AG04449 (cell line): ENCODE measurements at regions not wholly inside any gene's neighbourhood (a gene's known extent, or its start where the extent isn't known, plus 50 kb on each side); places are given as distances from the start of the nearest gene placed in this dataset.

Experiments used
- CTCF ChIA-PET: fragments of 350-600 bp; formaldehyde crosslinking; extraction: SDS; loops from one replicate; lab custom pipeline; 2021; ENCODE audit warnings: antibody characterized with exemption; lab: Yijun Ruan, JAX
- POLR2A ChIA-PET: fragments of 400-600, 350-600 bp; formaldehyde crosslinking; extraction: SDS; loops from one replicate; lab custom pipeline; 2020; ENCODE audit warnings: antibody characterized with exemption, inconsistent platforms; lab: Yijun Ruan, JAX
- DNase-seq: peaks from one replicate; pipeline ENCODE4 v3.0.0-alpha.2; 2010; ENCODE audit warnings: low read depth, low spot score
- H3K4me3 ChIP-seq: 2 replicates; pipeline ENCODE4 v1.5.1; 2011; ENCODE audit warnings: low read depth, mild to moderate bottlenecking, control low read depth, low read length
- CTCF ChIP-seq: IDR thresholded peaks from one replicate; pipeline ENCODE4 v1.5.1; 2011; ENCODE audit warnings: mild to moderate bottlenecking, moderate library complexity, low read length, control low read depth, inconsistent platforms; ENCODE audit not compliant: insufficient read depth; ENCODE audit errors: missing control alignments

GRCh38 chr12:87807086-87807485, 222.1 kb downstream of the C12orf50 start:
- H3K4me3 ChIP-seq: no peak overlapping the region
- no peak for DNase-seq
- CTCF ChIA-PET: no interaction called here
- TF ChIP-seq CTCF: no peak
- POLR2A ChIA-PET: no interaction called here

GRCh38 chr12:87806310-87806709, 222.9 kb downstream of the C12orf50 start:
- CTCF ChIA-PET: no interaction called here
- no peak overlapping the region for H3K4me3 ChIP-seq
- no peak for DNase-seq
- POLR2A ChIA-PET: no interaction called here
- TF ChIP-seq CTCF: no peak

- ChIA-PET POLR2A (no interaction called here), CTCF (interaction anchor here (0.5 kb wide), 1 partner anchor 8 kb away, joined by 4 read pairs; no protein-coding TSS in a partner anchor)
- H3K4me3 ChIP-seq: no peak overlapping the region
- no peak for TF ChIP-seq CTCF
- no peak for DNase-seq
Observed at GRCh38 chr12:87804386-87804785, 224.8 kb downstream of the C12orf50 start.

GRCh38 chr12:87802721-87803011, 226.5 kb downstream of the C12orf50 start:
- CTCF ChIA-PET: no interaction called here
- no peak for DNase-seq
- TF ChIP-seq CTCF: no peak
- POLR2A ChIA-PET: no interaction called here
- H3K4me3 ChIP-seq: no peak overlapping the region

- no peak for TF ChIP-seq CTCF
- H3K4me3 ChIP-seq: no peak overlapping the region
- DNase-seq: no peak
- ChIA-PET POLR2A (no interaction called here), CTCF (interaction anchor here (0.9 kb wide), 1 partner anchor 12 kb away, joined by 3 read pairs; no protein-coding TSS in a partner anchor)
Observed at GRCh38 chr12:87801860-87802720, 227.1 kb downstream of the C12orf50 start.

- ChIA-PET POLR2A (no interaction called here), CTCF (no interaction called here)
- no peak for TF ChIP-seq CTCF
- DNase-seq: no peak
- no peak overlapping the region for H3K4me3 ChIP-seq
Observed at GRCh38 chr12:87796961-87797516, 232.2 kb downstream of the C12orf50 start.
